OCI-LY7 (cell line): ENCODE measurements at regions not wholly inside any gene's neighbourhood (a gene's known extent, or its start where the extent isn't known, plus 50 kb on each side); places are given as distances from the start of the nearest gene placed in this dataset.

Experiments used
- BruUV-seq: library from RNA; stranded (reverse); fragments of 400-500 nt; replicated peaks from 2 replicates; lab custom pipeline; 2021; lab: Mats Ljungman, UMichigan
- CTCF ChIA-PET: fragments of 300-600 bp; sonication (Branson Sonifier 250); formaldehyde crosslinking; loops from one replicate; lab custom pipeline; 2022; ENCODE audit warnings: antibody characterized with exemption; ENCODE audit not compliant: unreplicated experiment; lab: Charles Lee
- POLR2A ChIA-PET: fragments of 300-600 bp; sonication (Branson Sonifier 250); formaldehyde crosslinking; loops from one replicate; lab custom pipeline; 2022; ENCODE audit warnings: antibody characterized with exemption; lab: Charles Lee
- DNase-seq: peaks from one replicate; pipeline ENCODE4 v3.0.0-alpha.2; 2015; ENCODE audit warnings: low spot score
- H2AFZ ChIP-seq: fragments of 200-600 bp; sonication (generic), shearing (Covaris generic); 2 replicates; pipeline ENCODE4 v1.6.1; 2014; ENCODE audit warnings: mild to moderate bottlenecking, antibody characterized with exemption, low read length, moderate library complexity
- H3K27ac ChIP-seq: fragments of 200-600 bp; sonication (generic); 2 replicates; pipeline ENCODE4 v1.5.1; 2014; ENCODE audit warnings: mixed run types, low read depth, mild to moderate bottlenecking, moderate library complexity, low read length, inconsistent platforms; ENCODE audit not compliant: poor library complexity, severe bottlenecking
- H3K36me3 ChIP-seq: fragments of 200-600 bp; sonication (generic); 2 replicates; pipeline ENCODE4 v1.6.1; 2014; ENCODE audit warnings: mild to moderate bottlenecking, antibody characterized with exemption, low read length, moderate library complexity, mixed read lengths; ENCODE audit not compliant: insufficient read depth
- H3K4me1 ChIP-seq: fragments of 200-600 bp; sonication (generic); 2 replicates; pipeline ENCODE4 v1.5.1; 2014; ENCODE audit warnings: mild to moderate bottlenecking, low read length; ENCODE audit not compliant: insufficient read depth, poor library complexity, severe bottlenecking
- H3K4me2 ChIP-seq: fragments of 200-600 bp; sonication (generic); 2 replicates; pipeline ENCODE4 v1.6.1; 2014; ENCODE audit warnings: mild to moderate bottlenecking, low read length
- H3K4me3 ChIP-seq: fragments of 200-600 bp; sonication (generic); 2 replicates; pipeline ENCODE4 v1.5.1; 2014; ENCODE audit warnings: mild to moderate bottlenecking, low read depth, low read length; ENCODE audit not compliant: poor library complexity, severe bottlenecking
- H3K79me2 ChIP-seq: fragments of 200-600 bp; sonication (generic); 2 replicates; pipeline ENCODE4 v1.6.1; 2016; ENCODE audit warnings: low read depth, mild to moderate bottlenecking, low read length, moderate library complexity, mixed read lengths; ENCODE audit not compliant: insufficient read depth
- H3K9me2 ChIP-seq: fragments of 200-600 bp; sonication (generic); 2 replicates; pipeline ENCODE4 v1.6.1; 2016; ENCODE audit warnings: mild to moderate bottlenecking, low read length, mixed read lengths; ENCODE audit not compliant: insufficient read depth
- H3K9me3 ChIP-seq: fragments of 200-600 bp; sonication (generic); 2 replicates; pipeline ENCODE4 v1.6.1; 2014; ENCODE audit warnings: mild to moderate bottlenecking, mixed run types, low read length, mixed read lengths
- H4K20me1 ChIP-seq: fragments of 200-600 bp; sonication (generic); 2 replicates; pipeline ENCODE4 v1.6.1; 2014; ENCODE audit warnings: mild to moderate bottlenecking, antibody characterized with exemption, low read length, moderate library complexity, mixed read lengths; ENCODE audit not compliant: insufficient read depth
- CTCF ChIP-seq: fragments of 200-600 bp; sonication (generic); conservative IDR thresholded peaks from 2 replicates; pipeline ENCODE4 v1.5.1; 2014; ENCODE audit warnings: mild to moderate bottlenecking, antibody characterized with exemption, low read length, moderate library complexity, mixed read lengths
- EZH2phosphoT487 ChIP-seq: fragments of 200-600 bp; sonication (generic); IDR thresholded peaks from 2 replicates; pipeline ENCODE4 v1.6.1; 2018; ENCODE audit warnings: low read depth, borderline replicate concordance, mild to moderate bottlenecking, mixed run types, antibody characterized with exemption, low read length, moderate library complexity, mixed read lengths
- intact Hi-C: fragments of 100-400 bp; cut with micrococcal nuclease; formaldehyde crosslinking; loops from one replicate; pipeline ENCODE4 v1.10.0; 2022; ENCODE audit not compliant: unreplicated experiment

- BruUV-seq = no TSS peak
- Histone ChIP-seq H3K9me2 (no peaks in the 10 kb centered on the region), H2AFZ (peak overlapping the region; percentile 92), H3K36me3 (no peaks in the 10 kb centered on the region), H3K4me3 (peak overlapping the region; percentile 52), H3K27ac (no peak overlapping the region), H3K79me2 (no peaks in the 10 kb centered on the region), H4K20me1 (no peaks in the 10 kb centered on the region), H3K9me3 (no peaks in the 10 kb centered on the region), H3K4me1 (peaks cover 60% of the 10 kb centered on the region), H3K4me2 (peak overlapping the region; percentile 71)
- TF ChIP-seq EZH2phosphoT487 (no peak), CTCF (no peak)
- DNase-seq = peak; percentile 30
- POLR2A ChIA-PET = interaction anchor here (0.8 to 2.7 kb wide), 7 partner anchors 19 to 182 kb away, joined by 3 to 15 read pairs (median 3); partner anchors contain the start of gene FUT8
- CTCF ChIA-PET = no interaction called here
- intact Hi-C loops = loop anchor here (5.0 to 10.0 kb wide), 3 partner anchors 72 to 375 kb away; no protein-coding TSS in a partner anchor
These were observed 127.7 kb upstream of the MAX start for GRCh38 chr14:65229748-65230728.

GRCh38 chr14:65231286-65231980 is 129.1 kb upstream of the MAX start:
- no TSS peak for BruUV-seq
- Histone ChIP-seq H3K4me2 (peak overlapping the region; percentile 39), H3K4me1 (peaks cover 47% of the 10 kb centered on the region), H4K20me1 (no peaks in the 10 kb centered on the region), H3K27ac (no peak overlapping the region), H3K79me2 (no peaks in the 10 kb centered on the region), H3K9me2 (no peaks in the 10 kb centered on the region), H3K36me3 (no peaks in the 10 kb centered on the region), H2AFZ (peak overlapping the region; percentile 62), H3K4me3 (no peak overlapping the region), H3K9me3 (no peaks in the 10 kb centered on the region)
- intact Hi-C loops = no loop called here
- TF ChIP-seq EZH2phosphoT487 (no peak), CTCF (no peak)
- DNase-seq = no peak
- ChIA-PET POLR2A (interaction anchor here (0.6 to 1.2 kb wide), 4 partner anchors 12 to 234 kb away, joined by 3 to 5 read pairs (median 4); no protein-coding TSS in a partner anchor), CTCF (no interaction called here)
